Breast epithelium (tissue), 4 donors: ENCODE measurements at regions not wholly inside any gene's neighbourhood (a gene's known extent, or its start where the extent isn't known, plus 50 kb on each side); places are given as distances from the start of the nearest gene placed in this dataset.

ENCODE experiments used
- DNase-seq, 2 donors: peaks; one replicate each; pipeline ENCODE4 v3.0.0-alpha.2; 2019; ENCODE audit warnings: low spot score in 2 of 2
- H3K27ac ChIP-seq, 2 donors: fragments of 200-600 bp; sonication (generic) in 1 of 2; one replicate each; pipeline ENCODE4 v1.5.1; 2016 to 2019; ENCODE audit warnings: mild to moderate bottlenecking in 1 of 2
- H3K27me3 ChIP-seq, 2 donors: fragments of 200-600 bp; sonication (generic) in 1 of 2; one replicate each; pipeline versions ENCODE4 v1.5.1 to v1.6.0; 2017 to 2019; ENCODE audit warnings: control low read depth in 1 of 2, mild to moderate bottlenecking in 1 of 2
- H3K36me3 ChIP-seq: fragments of 200-600 bp; one replicate; pipeline ENCODE4 v1.5.1; 2019
- H3K4me1 ChIP-seq, 2 donors: fragments of 200-600 bp; sonication (generic); one replicate each; pipeline ENCODE4 v1.5.1; 2016 to 2019; ENCODE audit warnings: control low read depth in 1 of 2
- H3K4me3 ChIP-seq, 3 donors: fragments of 200-600 bp; sonication (generic); 1 replicate in 2 of 3; 2 replicates in 1 of 3; pipeline ENCODE4 v1.5.1; 2016 to 2019; ENCODE audit warnings: mild to moderate bottlenecking in 3 of 3, moderate library complexity in 2 of 3
- H3K9me3 ChIP-seq, 2 donors: fragments of 200-600 bp; sonication (generic) in 1 of 2; one replicate each; pipeline ENCODE4 v1.5.1; 2016 to 2019; ENCODE audit warnings: control low read depth in 1 of 2
- CTCF ChIP-seq, 3 donors: fragments of 450-650 bp; IDR thresholded peaks; one replicate each; pipeline ENCODE4 v1.5.1; 2016 to 2017; ENCODE audit warnings: antibody characterized with exemption in 3 of 3, mild to moderate bottlenecking in 3 of 3, moderate library complexity in 3 of 3
- POLR2A ChIP-seq: fragments of 450-650 bp; IDR thresholded peaks from one replicate; pipeline ENCODE4 v1.6.1; 2016; ENCODE audit warnings: antibody characterized with exemption, mild to moderate bottlenecking, moderate library complexity
- POLR2AphosphoS5 ChIP-seq, 3 donors: sonication (generic); formaldehyde crosslinking; IDR thresholded peaks; one replicate each; pipeline ENCODE4 v1.6.1; 2017; ENCODE audit warnings: antibody characterized with exemption in 3 of 3
- intact Hi-C: fragments of 100-400 bp; cut with DNase I; formaldehyde crosslinking; loops from one replicate; pipeline ENCODE4 v1.15.1; 2023; ENCODE audit warnings: low total_unique reads

GRCh38 chr14:38837343-38838048, 265.5 kb downstream of the SEC23A start:
- DNase-seq = no peak
- intact Hi-C loops = no loop called here
- no peak overlapping the region for H3K27ac ChIP-seq
- H3K36me3 ChIP-seq = no peaks in the 10 kb centered on the region
- H3K9me3 ChIP-seq = no peaks in the 10 kb centered on the region
- H3K4me1 ChIP-seq = no peaks in the 10 kb centered on the region
- TF ChIP-seq POLR2A (no peak), POLR2AphosphoS5 (IDR thresholded peaks at IDR 0.05) (no peak), CTCF (IDR thresholded peaks at IDR 0.05) (no peak)
- no peaks in the 10 kb centered on the region for H3K27me3 ChIP-seq
- no peak overlapping the region for H3K4me3 ChIP-seq

DNA sequence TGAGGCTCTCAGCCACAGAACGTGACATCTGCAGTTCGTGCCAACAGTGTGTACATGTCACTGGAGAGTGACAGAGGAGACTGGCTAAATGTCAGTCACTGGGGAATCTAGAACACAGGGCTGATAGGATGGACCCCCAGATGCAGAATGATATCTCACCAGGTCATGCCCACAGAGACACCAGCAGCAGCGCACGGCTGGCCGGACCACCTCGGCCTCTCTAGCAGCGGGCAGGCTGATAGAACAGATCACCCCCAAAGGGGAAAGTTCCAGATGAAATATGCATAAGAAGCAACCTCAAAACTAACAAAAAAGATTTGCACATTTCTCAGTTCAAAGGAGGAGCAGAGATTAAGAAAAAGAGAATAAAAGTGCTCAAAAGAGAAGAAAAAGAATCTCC, 266.5 kb downstream of the SEC23A start:
- Histone ChIP-seq H3K4me1 (no peaks in the 10 kb centered on the region), H3K4me3 (no peak overlapping the region), H3K27ac (no peak overlapping the region), H3K27me3 (no peaks in the 10 kb centered on the region), H3K9me3 (no peaks in the 10 kb centered on the region), H3K36me3 (no peaks in the 10 kb centered on the region)
- intact Hi-C loops = no loop called here
- TF ChIP-seq CTCF (IDR thresholded peaks at IDR 0.05) = no peak
- TF ChIP-seq POLR2AphosphoS5 (IDR thresholded peaks at IDR 0.05) = no peak
- TF ChIP-seq POLR2A = no peak
- no peak for DNase-seq

GRCh38 chr14:38835874-38836273, 267.2 kb downstream of the SEC23A start:
- Histone ChIP-seq H3K4me1 (no peaks in the 10 kb centered on the region), H3K4me3 (no peak overlapping the region), H3K9me3 (no peaks in the 10 kb centered on the region), H3K36me3 (no peaks in the 10 kb centered on the region), H3K27me3 (no peaks in the 10 kb centered on the region), H3K27ac (no peak overlapping the region)
- TF ChIP-seq POLR2AphosphoS5 (IDR thresholded peaks at IDR 0.05) (no peak), POLR2A (no peak), CTCF (IDR thresholded peaks at IDR 0.05) (no peak)
- intact Hi-C loops = no loop called here
- DNase-seq = no peak

- Histone ChIP-seq H3K36me3 (no peaks in the 10 kb centered on the region), H3K4me3 (no peak overlapping the region), H3K27me3 (no peaks in the 10 kb centered on the region), H3K9me3 (no peaks in the 10 kb centered on the region), H3K4me1 (no peaks in the 10 kb centered on the region), H3K27ac (no peak overlapping the region)
- TF ChIP-seq POLR2A (no peak), POLR2AphosphoS5 (IDR thresholded peaks at IDR 0.05) (no peak), CTCF (IDR thresholded peaks at IDR 0.05) (no peak)
- intact Hi-C loops = no loop called here
- no peak for DNase-seq
Measured at GRCh38 chr14:38828183-38828827, 274.7 kb downstream of the SEC23A start.

- Histone ChIP-seq H3K36me3 (no peaks in the 10 kb centered on the region), H3K4me1 (no peaks in the 10 kb centered on the region), H3K4me3 (no peak overlapping the region), H3K27ac (no peak overlapping the region), H3K27me3 (no peaks in the 10 kb centered on the region), H3K9me3 (no peaks in the 10 kb centered on the region)
- no peak for DNase-seq
- intact Hi-C loops = no loop called here
- no peak for TF ChIP-seq CTCF (IDR thresholded peaks at IDR 0.05)
- TF ChIP-seq POLR2A = no peak
- no peak for TF ChIP-seq POLR2AphosphoS5 (IDR thresholded peaks at IDR 0.05)
Measured at GRCh38 chr14:38824706-38825105, 278.3 kb downstream of the SEC23A start.
